ENCODE measurements at regions not wholly inside any gene's neighbourhood (a gene's known extent, or its start where the extent isn't known, plus 50 kb on each side); places are given as distances from the start of the nearest gene placed in this dataset.

GRCh38 chr10:36504758-36505157 lies 620.6 kb upstream of the ANKRD30A start:
- Histone ChIP-seq H3K4me3 (no peak overlapping the region), H3K27me3 (no peaks in the 10 kb centered on the region), H3K4me1 (peaks cover 4% of the 10 kb centered on the region), H3K9me3 (no peaks in the 10 kb centered on the region), H3K36me3 (no peaks in the 10 kb centered on the region), H3K27ac (no peak overlapping the region)
- WGBS = 71% methylated on average over 4 of the region's 4 CpGs
- TF ChIP-seq CTCF (IDR thresholded peaks at IDR 0.05) (no peak), POLR2AphosphoS5 (IDR thresholded peaks at IDR 0.05) (no peak), POLR2A (IDR thresholded peaks at IDR 0.05) (no peak), EP300 (IDR thresholded peaks at IDR 0.05) (no peak)
- no peak for DNase-seq (ENCODE audit: low spot score in 2 of 2)

GRCh38 chr10:36500266-36500665 lies 625.1 kb upstream of the ANKRD30A start:
- DNase-seq (ENCODE audit: low spot score in 2 of 2) = no peak
- H3K36me3 ChIP-seq = no peaks in the 10 kb centered on the region
- no peaks in the 10 kb centered on the region for H3K9me3 ChIP-seq
- no peaks in the 10 kb centered on the region for H3K4me1 ChIP-seq
- no peak overlapping the region for H3K27ac ChIP-seq
- peaks cover 5% of the 10 kb centered on the region for H3K27me3 ChIP-seq
- TF ChIP-seq POLR2AphosphoS5 (IDR thresholded peaks at IDR 0.05) (no peak), CTCF (IDR thresholded peaks at IDR 0.05) (no peak), EP300 (IDR thresholded peaks at IDR 0.05) (no peak), POLR2A (IDR thresholded peaks at IDR 0.05) (no peak)
- WGBS = 96% methylated on average over 1 of the region's 1 CpG
- H3K4me3 ChIP-seq = no peak overlapping the region

GRCh38 chr10:36499693-36500092 lies 625.7 kb upstream of the ANKRD30A start:
- no peaks in the 10 kb centered on the region for H3K36me3 ChIP-seq
- WGBS = 87% methylated on average over 1 of the region's 1 CpG

GRCh38 chr10:36496758-36497157 lies 628.6 kb upstream of the ANKRD30A start:
- DNase-seq (ENCODE audit: low spot score in 2 of 2) = no peak
- Histone ChIP-seq H3K27ac (no peak overlapping the region), H3K36me3 (no peaks in the 10 kb centered on the region), H3K27me3 (peaks cover 5% of the 10 kb centered on the region), H3K4me3 (no peak overlapping the region), H3K4me1 (no peaks in the 10 kb centered on the region), H3K9me3 (no peaks in the 10 kb centered on the region)
- TF ChIP-seq POLR2A (IDR thresholded peaks at IDR 0.05) (no peak), POLR2AphosphoS5 (IDR thresholded peaks at IDR 0.05) (no peak), CTCF (IDR thresholded peaks at IDR 0.05) (no peak), EP300 (IDR thresholded peaks at IDR 0.05) (no peak)
- 79% methylated on average over 1 of the region's 1 CpG for whole genome bisulfite sequencing

More at GRCh38 chr10:36499693-36500092, 625.7 kb upstream of the ANKRD30A start:
- DNase-seq (ENCODE audit: low spot score in 2 of 2) = no peak
- Histone ChIP-seq H3K27me3 (peaks cover 5% of the 10 kb centered on the region), H3K27ac (no peak overlapping the region), H3K4me3 (no peak overlapping the region), H3K4me1 (no peaks in the 10 kb centered on the region), H3K9me3 (no peaks in the 10 kb centered on the region)
- TF ChIP-seq EP300 (IDR thresholded peaks at IDR 0.05) = no peak

- TF ChIP-seq POLR2AphosphoS5 (IDR thresholded peaks at IDR 0.05) = peak in 1 of 3 donors; percentile 66
- no peak for TF ChIP-seq EP300 (IDR thresholded peaks at IDR 0.05)
- Histone ChIP-seq H3K4me1 (no peaks in the 10 kb centered on the region), H3K27me3 (peaks cover 5% of the 10 kb centered on the region), H3K36me3 (no peaks in the 10 kb centered on the region), H3K9me3 (no peaks in the 10 kb centered on the region), H3K27ac (no peak overlapping the region), H3K4me3 (no peak overlapping the region)
- no peak for DNase-seq (ENCODE audit: low spot score in 2 of 2)
- WGBS = 44% methylated on average over 2 of the region's 2 CpGs
Measured at GRCh38 chr10:36494371-36494770, 631.0 kb upstream of the ANKRD30A start.

GRCh38 chr10:36493516-36493880 lies 631.9 kb upstream of the ANKRD30A start:
- H3K4me1 ChIP-seq = no peaks in the 10 kb centered on the region
- 68% methylated on average over 1 of the region's 1 CpG for WGBS
- H3K27me3 ChIP-seq = peaks cover 5% of the 10 kb centered on the region
- TF ChIP-seq POLR2A (IDR thresholded peaks at IDR 0.05) = no peak
- no peak for TF ChIP-seq POLR2AphosphoS5 (IDR thresholded peaks at IDR 0.05)
- TF ChIP-seq EP300 (IDR thresholded peaks at IDR 0.05) = no peak
- no peak for TF ChIP-seq CTCF (IDR thresholded peaks at IDR 0.05)
- no peak for DNase-seq (ENCODE audit: low spot score in 2 of 2)
- H3K36me3 ChIP-seq = no peaks in the 10 kb centered on the region
- H3K27ac ChIP-seq = no peak overlapping the region
- no peak overlapping the region for H3K4me3 ChIP-seq
- no peaks in the 10 kb centered on the region for H3K9me3 ChIP-seq
